B cell (primary cell): ENCODE measurements at regions not wholly inside any gene's neighbourhood (a gene's known extent, or its start where the extent isn't known, plus 50 kb on each side); places are given as distances from the start of the nearest gene placed in this dataset.
"Not testable (repeated sequence)": the region's sequence is repeated elsewhere in the genome, so short reads cannot be mapped to it uniquely, and the experiment has no call there.

Experiments used
- ATAC-seq: fragments of 200-7000 bp; cut with Tn5 transposase; one replicate; pipeline ENCODE4 v1.10.0; 2021; ENCODE audit warnings: low read depth, mild to moderate bottlenecking, moderate number of reproducible peaks, moderate library complexity
- CTCF ChIA-PET: fragments of 350-600 bp; sonication (Branson Sonifier 250); formaldehyde crosslinking; loops from one replicate; lab custom pipeline; 2021; ENCODE audit warnings: antibody characterized with exemption, inconsistent platforms; lab: Charles Lee
- POLR2A ChIA-PET: fragments of 350-600 bp; sonication (Branson Sonifier 250); formaldehyde crosslinking; loops from one replicate; lab custom pipeline; 2021; ENCODE audit warnings: antibody characterized with exemption; lab: Charles Lee
- DNase-seq: peaks from one replicate; pipeline ENCODE4 v3.0.0; 2013
- H2AFZ ChIP-seq: 2 replicates; pipeline ENCODE4 v1.6.1; 2012; ENCODE audit warnings: mild to moderate bottlenecking, low read depth, low read length; ENCODE audit not compliant: insufficient read depth, poor library complexity, severe bottlenecking
- H3K27ac ChIP-seq, 2 donors: 1 replicate in 1 of 2; 2 replicates in 1 of 2; pipeline ENCODE4 v1.5.1; 2012 to 2013; ENCODE audit warnings: low read length in 2 of 2, mild to moderate bottlenecking in 2 of 2, moderate library complexity in 1 of 2
- H3K27me3 ChIP-seq, 4 experiments: fragments of 200-600 bp in 1 of 4; sonication (generic) in 1 of 4; replicated peaks in 1 of 4; 1 replicate in 2 of 4; 2 replicates in 2 of 4; pipeline versions ENCODE4 v1.6.1 to v1.7.0; 2013 to 2016; ENCODE audit warnings: low read length in 3 of 4, mild to moderate bottlenecking in 2 of 4, mixed read lengths in 1 of 4, moderate library complexity in 1 of 4; ENCODE audit not compliant: insufficient read depth in 4 of 4, control insufficient read depth in 3 of 4; ENCODE audit errors: control extremely low read depth in 1 of 4
- H3K36me3 ChIP-seq, 2 experiments: replicated peaks in 1 of 2; 1 replicate in 1 of 2; 2 replicates in 1 of 2; pipeline versions ENCODE4 v1.6.1 to v1.7.1; 2013; ENCODE audit warnings: low read length in 1 of 2; ENCODE audit not compliant: insufficient read depth in 2 of 2, control insufficient read depth in 1 of 2; ENCODE audit errors: control extremely low read depth in 1 of 2, extremely low read depth in 1 of 2
- H3K4me1 ChIP-seq, 2 donors: fragments of 200-600 bp in 1 of 2; sonication (generic) in 1 of 2; 1 replicate in 1 of 2; 2 replicates in 1 of 2; pipeline versions ENCODE4 v1.5.1 to v1.6.1; 2013 to 2017; ENCODE audit warnings: low read length in 2 of 2; ENCODE audit not compliant: control insufficient read depth in 2 of 2, insufficient read depth in 2 of 2
- H3K4me2 ChIP-seq: replicated peaks from 2 replicates; pipeline ENCODE3; 2012; ENCODE audit warnings: mild to moderate bottlenecking, low read depth, low read length; ENCODE audit not compliant: poor library complexity, severe bottlenecking
- H3K4me3 ChIP-seq, 5 experiments: fragments of 200-600 bp in 1 of 5; sonication (generic) in 1 of 5; 1 replicate in 3 of 5; 2 replicates in 2 of 5; pipeline versions ENCODE4 v1.5.1 to v1.7.0; 2011 to 2016; ENCODE audit warnings: low read length in 4 of 5, mild to moderate bottlenecking in 4 of 5, low read depth in 2 of 5, control low read depth in 1 of 5, moderate library complexity in 1 of 5; ENCODE audit not compliant: insufficient read depth in 1 of 5; ENCODE audit errors: control extremely low read depth in 1 of 5, extremely low read depth in 1 of 5
- H3K79me2 ChIP-seq: fragments of 200-600 bp; sonication (generic); one replicate; pipeline ENCODE4 v1.6.0; 2016; ENCODE audit warnings: low read length; ENCODE audit not compliant: control insufficient read depth, insufficient read depth
- H3K9ac ChIP-seq: fragments of 200-600 bp; sonication (generic); 2 replicates; pipeline ENCODE4 v1.6.1; 2017; ENCODE audit warnings: mild to moderate bottlenecking, low read length, moderate library complexity
- H3K9me3 ChIP-seq, 3 donors: one replicate each; pipeline versions ENCODE4 v1.6.1 to v1.7.1; 2013; ENCODE audit warnings: low read length in 2 of 3; ENCODE audit not compliant: control insufficient read depth in 2 of 3, insufficient read depth in 1 of 3; ENCODE audit errors: control extremely low read depth in 1 of 3
- H4K20me1 ChIP-seq: 2 replicates; pipeline ENCODE4 v1.6.0; 2012; ENCODE audit warnings: mild to moderate bottlenecking, low read length; ENCODE audit not compliant: insufficient read depth, control insufficient read depth, poor library complexity, severe bottlenecking
- H3K27ac Mint-ChIP-seq: one replicate; pipeline ENCODE4 v1.8.0; 2021; ENCODE audit warnings: mixed read lengths
- H3K27me3 Mint-ChIP-seq: one replicate; pipeline ENCODE4 v1.8.0; 2021; ENCODE audit warnings: mixed read lengths
- H3K4me1 Mint-ChIP-seq: one replicate; pipeline ENCODE4 v1.8.0; 2021; ENCODE audit warnings: mixed read lengths
- H3K4me3 Mint-ChIP-seq: one replicate; pipeline ENCODE4 v1.8.0; 2021; ENCODE audit warnings: mixed read lengths
- H3K9me3 Mint-ChIP-seq: one replicate; pipeline ENCODE4 v1.8.0; 2022; ENCODE audit warnings: mixed read lengths; ENCODE audit not compliant: insufficient read depth
- CTCF ChIP-seq: fragments of 200-600 bp; IDR thresholded peaks from one replicate; pipeline ENCODE4 v1.8.0; 2022; ENCODE audit warnings: antibody characterized with exemption, mild to moderate bottlenecking
- EZH2 ChIP-seq: IDR thresholded peaks from 2 replicates; pipeline ENCODE4 v1.6.1; 2012; ENCODE audit warnings: borderline replicate concordance, low read depth, mild to moderate bottlenecking, moderate library complexity, low read length; ENCODE audit not compliant: insufficient read depth, poor library complexity, severe bottlenecking
- WGBS: methylation state at CpG from one replicate; pipeline ENCODE4 v1.1.5; 2013; ENCODE audit warnings: missing lambda C conversion rate; ENCODE audit not compliant: insufficient coverage; 5-methylcytosine and 5-hydroxymethylcytosine counted together
- intact Hi-C: fragments of 100-400 bp; cut with micrococcal nuclease; formaldehyde crosslinking; loops from one replicate; pipeline ENCODE4 v1.10.0; 2022

GRCh38 chr10:46095943-46096342, 49.9 kb upstream of the MSMB start:
- Mint-ChIP-seq H3K27ac (peak overlapping the region; percentile 87), H3K4me3 (peak overlapping the region; percentile 32), H3K4me1 (peaks cover 22% of the 10 kb centered on the region)
- CTCF ChIA-PET, H3K9me3 Mint-ChIP-seq, H3K79me2 ChIP-seq, intact Hi-C loops, H3K27me3 ChIP-seq, POLR2A ChIA-PET, H4K20me1 ChIP-seq, H3K9me3 ChIP-seq, H3K27me3 Mint-ChIP-seq, ATAC-seq, H2AFZ ChIP-seq, H3K27ac ChIP-seq, DNase-seq, H3K4me3 ChIP-seq, H3K4me2 ChIP-seq, H3K9ac ChIP-seq, H3K36me3 ChIP-seq: not testable (repeated sequence)
- peaks cover 63 to 72% of the 10 kb centered on the region in 2 donors for H3K4me1 ChIP-seq
- 93% methylated on average over 5 of the region's 5 CpGs for WGBS

GRCh38 chr10:46096446-46096845, 50.4 kb upstream of the MSMB start:
- peak overlapping the region in 1 of 5 experiments; percentile 39 for H3K4me3 ChIP-seq
- 98% methylated on average over 4 of the region's 4 CpGs for WGBS
- peak overlapping the region; percentile 25 to 72 for H3K27ac ChIP-seq
- ChIA-PET POLR2A (no interaction called here), CTCF (no interaction called here)
- Mint-ChIP-seq H3K4me1 (peaks cover 22% of the 10 kb centered on the region), H3K4me3 (peak overlapping the region; percentile 32), H3K9me3 (no peaks in the 10 kb centered on the region), H3K27ac (peak overlapping the region; percentile 87), H3K27me3 (no peaks in the 10 kb centered on the region)
- no peak for ATAC-seq
- no peaks in the 10 kb centered on the region for H3K27me3 ChIP-seq
- peak overlapping the region; percentile 38 for H3K9ac ChIP-seq
- DNase-seq = no peak
- no peaks in the 10 kb centered on the region for H3K79me2 ChIP-seq
- TF ChIP-seq EZH2 (no peak), CTCF (no peak)
- no peaks in the 10 kb centered on the region for H3K9me3 ChIP-seq
- H3K36me3 ChIP-seq = no peaks in the 10 kb centered on the region
- intact Hi-C loops = no loop called here
- H2AFZ ChIP-seq = peak overlapping the region; percentile 69
- H3K4me2 ChIP-seq = peak overlapping the region; percentile 68
- H3K4me1 ChIP-seq = peaks cover 58 to 66% of the 10 kb centered on the region in 2 donors
- no peaks in the 10 kb centered on the region for H4K20me1 ChIP-seq
